GM20000 (cell line): ENCODE measurements at regions not wholly inside any gene's neighbourhood (a gene's known extent, or its start where the extent isn't known, plus 50 kb on each side); places are given as distances from the start of the nearest gene placed in this dataset.

Experiments
- DNase-seq: peaks from one replicate; pipeline ENCODE4 v3.0.0; 2012; ENCODE audit warnings: low spot score
- TF ChIP-seq, protein P1 (sequence below): IDR thresholded peaks from 2 replicates; pipeline ENCODE4 v1.5.1; 2012; ENCODE audit warnings: mild to moderate bottlenecking, control low read depth; ENCODE audit errors: extremely low read depth, missing control alignments

GRCh38 chr13:82036602-82037001 is 1695.7 kb upstream of the SPRY2 start:
- TF ChIP-seq, protein P1, sequence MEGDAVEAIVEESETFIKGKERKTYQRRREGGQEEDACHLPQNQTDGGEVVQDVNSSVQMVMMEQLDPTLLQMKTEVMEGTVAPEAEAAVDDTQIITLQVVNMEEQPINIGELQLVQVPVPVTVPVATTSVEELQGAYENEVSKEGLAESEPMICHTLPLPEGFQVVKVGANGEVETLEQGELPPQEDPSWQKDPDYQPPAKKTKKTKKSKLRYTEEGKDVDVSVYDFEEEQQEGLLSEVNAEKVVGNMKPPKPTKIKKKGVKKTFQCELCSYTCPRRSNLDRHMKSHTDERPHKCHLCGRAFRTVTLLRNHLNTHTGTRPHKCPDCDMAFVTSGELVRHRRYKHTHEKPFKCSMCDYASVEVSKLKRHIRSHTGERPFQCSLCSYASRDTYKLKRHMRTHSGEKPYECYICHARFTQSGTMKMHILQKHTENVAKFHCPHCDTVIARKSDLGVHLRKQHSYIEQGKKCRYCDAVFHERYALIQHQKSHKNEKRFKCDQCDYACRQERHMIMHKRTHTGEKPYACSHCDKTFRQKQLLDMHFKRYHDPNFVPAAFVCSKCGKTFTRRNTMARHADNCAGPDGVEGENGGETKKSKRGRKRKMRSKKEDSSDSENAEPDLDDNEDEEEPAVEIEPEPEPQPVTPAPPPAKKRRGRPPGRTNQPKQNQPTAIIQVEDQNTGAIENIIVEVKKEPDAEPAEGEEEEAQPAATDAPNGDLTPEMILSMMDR, result no peak
- DNase-seq, result no peak

GRCh38 chr13:82011355-82011754 is 1670.4 kb upstream of the SPRY2 start:
- no peak for DNase-seq
- TF ChIP-seq, protein P1, result no peak

DNA sequence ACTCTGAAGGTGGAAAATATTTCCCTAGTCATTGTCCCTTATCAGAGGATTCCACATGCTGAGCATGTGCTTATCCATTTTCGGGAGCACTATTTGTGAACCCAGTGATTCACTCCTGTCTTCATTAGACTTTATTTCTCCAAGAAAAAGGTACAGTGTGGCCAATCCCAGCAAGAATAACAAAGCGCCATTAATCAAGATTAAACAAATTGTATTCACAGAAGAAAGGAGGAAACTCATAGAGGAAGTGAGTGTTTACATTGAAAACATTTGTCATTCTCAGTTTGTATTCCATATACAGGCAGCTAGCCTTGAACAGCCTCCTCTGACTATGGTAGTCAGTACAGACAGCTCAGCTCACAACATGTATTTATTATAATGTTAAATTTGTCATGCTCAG is 1669.9 kb upstream of the SPRY2 start:
- TF ChIP-seq, protein P1, result no peak

GRCh38 chr13:82002710-82003109 is 1661.8 kb upstream of the SPRY2 start:
- DNase-seq, result no peak
- TF ChIP-seq, protein P1, result no peak

More for the DNA sequence above, 1669.9 kb upstream of the SPRY2 start:
- DNase-seq, result no peak

DNA sequence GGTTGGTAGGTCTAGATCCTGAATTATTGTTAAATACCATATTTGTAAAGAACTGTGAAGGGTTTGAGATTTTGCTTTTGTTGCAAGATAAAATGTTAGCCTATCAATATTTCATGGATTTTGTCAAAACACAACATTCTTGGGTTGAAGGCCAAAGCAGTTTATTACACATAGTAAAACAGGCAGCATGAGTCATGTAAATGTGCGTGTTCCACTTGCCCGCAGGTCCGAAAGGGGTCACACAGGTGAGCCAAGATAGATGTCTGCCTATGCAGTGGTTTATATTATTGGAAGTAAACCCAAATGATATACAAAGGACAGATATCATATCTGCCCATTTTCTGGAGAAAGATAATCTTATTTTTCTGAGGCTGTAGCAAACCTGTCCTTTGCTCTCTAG is 1654.4 kb upstream of the SPRY2 start:
- TF ChIP-seq, protein P1, result no peak

GRCh38 chr13:81990652-81991051 is 1649.7 kb upstream of the SPRY2 start:
- no peak for DNase-seq
- TF ChIP-seq, protein P1, result no peak

More for the DNA sequence above, 1654.4 kb upstream of the SPRY2 start:
- DNase-seq, result no peak

DNA sequence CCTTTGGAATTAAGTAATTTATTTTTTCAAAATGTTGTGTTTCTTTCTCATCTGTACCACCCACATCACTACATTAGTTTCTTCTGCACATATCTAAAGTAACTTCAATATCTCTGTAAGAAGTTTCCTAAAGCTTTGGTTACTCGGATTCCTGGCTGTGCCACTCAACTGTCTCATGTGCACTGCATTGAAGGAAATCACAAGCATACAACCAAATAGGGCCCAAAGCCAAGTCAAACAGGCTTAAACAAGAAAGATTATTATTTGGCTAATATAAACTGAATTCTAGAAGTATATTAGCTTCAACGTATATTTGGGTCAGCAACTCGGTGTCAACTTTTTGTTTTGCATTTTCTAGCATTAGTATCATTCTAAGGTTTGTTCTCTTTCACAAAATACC is 1647.6 kb upstream of the SPRY2 start:
- TF ChIP-seq, protein P1, result no peak
- DNase-seq, result no peak
